ENCODE measurements at regions not wholly inside any gene's neighbourhood (a gene's known extent, or its start where the extent isn't known, plus 50 kb on each side); places are given as distances from the start of the nearest gene placed in this dataset.
"Not testable (repeated sequence)": the region's sequence is repeated elsewhere in the genome, so short reads cannot be mapped to it uniquely, and the experiment has no call there.

- WGBS, 2 donors: 96% methylated on average over 9 of the region's 9 CpGs
- H3K27ac ChIP-seq: no peak overlapping the region
- FAIRE-seq: no peak
These were observed 135.7 kb upstream of the CAV2 start for GRCh38 chr7:116363637-116364432.

GRCh38 chr7:116364469-116364868, 135.1 kb upstream of the CAV2 start:
- ATAC-seq (no peak), DNase-seq (no peak), FAIRE-seq (no peak)
- H3K9me3 ChIP-seq: no peaks in the 10 kb centered on the region
- no peaks in the 10 kb centered on the region for H3K36me3 ChIP-seq
- intact Hi-C loops (cut with DNase I): no loop called here
- H3K27me3 ChIP-seq: no peaks in the 10 kb centered on the region
- 79 to 80% methylated on average over 2 of the region's 2 CpGs for WGBS, 2 donors
- H3K4me3 ChIP-seq: no peak overlapping the region
- H3K4me1 ChIP-seq: no peaks in the 10 kb centered on the region
- no peak for TF ChIP-seq CTCF (IDR thresholded peaks at IDR 0.05)
- no peak overlapping the region for H3K27ac ChIP-seq

More at GRCh38 chr7:116363637-116364432, 135.7 kb upstream of the CAV2 start:
- H3K9me3 ChIP-seq: no peaks in the 10 kb centered on the region
- H3K27me3 ChIP-seq: no peaks in the 10 kb centered on the region
- DNase-seq: no peak
- no peak for TF ChIP-seq CTCF (IDR thresholded peaks at IDR 0.05)
- no peak overlapping the region for H3K4me3 ChIP-seq
- H3K4me1 ChIP-seq: no peaks in the 10 kb centered on the region
- H3K36me3 ChIP-seq: no peaks in the 10 kb centered on the region
- intact Hi-C loops (cut with DNase I): no loop called here
- no peak for ATAC-seq

- DNase-seq: no peak
- Histone ChIP-seq H3K4me3 (no peak overlapping the region), H3K4me1 (no peaks in the 10 kb centered on the region), H3K36me3 (no peaks in the 10 kb centered on the region), H3K27me3 (no peaks in the 10 kb centered on the region), H3K9me3 (no peaks in the 10 kb centered on the region), H3K27ac (no peak overlapping the region)
- intact Hi-C loops (cut with DNase I): no loop called here
- TF ChIP-seq CTCF (IDR thresholded peaks at IDR 0.05): no peak
- FAIRE-seq: no peak
- WGBS, 2 donors: 79 to 85% methylated on average over 5 of the region's 5 CpGs
- no peak for ATAC-seq
These were observed 133.7 kb upstream of the CAV2 start for GRCh38 chr7:116365797-116366196.

GRCh38 chr7:116367171-116367813, 132.2 kb upstream of the CAV2 start:
- H3K27ac ChIP-seq: no peak overlapping the region
- intact Hi-C loops (cut with DNase I): no loop called here
- FAIRE-seq (no peak), ATAC-seq (peak in 1 of 4 donors; percentile 30), DNase-seq (no peak)
- WGBS, 2 donors: 81 to 82% methylated on average over 4 of the region's 4 CpGs
- no peaks in the 10 kb centered on the region for H3K9me3 ChIP-seq
- no peak for TF ChIP-seq CTCF (IDR thresholded peaks at IDR 0.05)
- no peaks in the 10 kb centered on the region for H3K27me3 ChIP-seq
- H3K4me1 ChIP-seq: no peaks in the 10 kb centered on the region
- H3K4me3 ChIP-seq: no peak overlapping the region
- H3K36me3 ChIP-seq: no peaks in the 10 kb centered on the region

GRCh38 chr7:116368965-116369364, 130.6 kb upstream of the CAV2 start:
- intact Hi-C loops (cut with DNase I): no loop called here
- ATAC-seq: no peak

GRCh38 chr7:116371536-116371935, 128.0 kb upstream of the CAV2 start:
- H3K9me3 ChIP-seq; H3K36me3 ChIP-seq; H3K4me3 ChIP-seq; H3K27ac ChIP-seq; FAIRE-seq; H3K27me3 ChIP-seq; H3K4me1 ChIP-seq; ATAC-seq; intact Hi-C loops (cut with DNase I); DNase-seq: not testable (repeated sequence)
- 89 to 93% methylated on average over 7 of the region's 7 CpGs for WGBS, 2 donors

More at GRCh38 chr7:116368965-116369364, 130.6 kb upstream of the CAV2 start:
- no peaks in the 10 kb centered on the region for H3K9me3 ChIP-seq
- WGBS, 2 donors: 55 to 57% methylated on average over 2 of the region's 2 CpGs
- H3K36me3 ChIP-seq: no peaks in the 10 kb centered on the region
- H3K4me1 ChIP-seq: no peaks in the 10 kb centered on the region
- DNase-seq (no peak), FAIRE-seq (no peak)
- no peak for TF ChIP-seq CTCF (IDR thresholded peaks at IDR 0.05)
- no peak overlapping the region for H3K4me3 ChIP-seq
- H3K27ac ChIP-seq: no peak overlapping the region
- H3K27me3 ChIP-seq: no peaks in the 10 kb centered on the region

GRCh38 chr7:116373229-116373628, 126.3 kb upstream of the CAV2 start:
- ATAC-seq; H3K9me3 ChIP-seq; H3K36me3 ChIP-seq; DNase-seq; H3K27me3 ChIP-seq; intact Hi-C loops (cut with DNase I); H3K4me1 ChIP-seq; H3K27ac ChIP-seq; H3K4me3 ChIP-seq; FAIRE-seq: not testable (repeated sequence)
- 86 to 88% methylated on average over 1 of the region's 3 CpGs for WGBS, 2 donors
